PC-9 (cell line): ENCODE measurements at regions not wholly inside any gene's neighbourhood (a gene's known extent, or its start where the extent isn't known, plus 50 kb on each side); places are given as distances from the start of the nearest gene placed in this dataset.

Experiments
- BruUV-seq: library from RNA; stranded (reverse); fragments of 400-500 nt; replicated peaks from 2 replicates; lab custom pipeline; 2021; lab: Mats Ljungman, UMichigan
- CTCF ChIA-PET: fragments of 300-600 bp; sonication (Branson Sonifier 250); formaldehyde crosslinking; loops from one replicate; lab custom pipeline; 2022; ENCODE audit warnings: antibody characterized with exemption; lab: Charles Lee
- POLR2A ChIA-PET: fragments of 300-600 bp; sonication (Branson Sonifier 250); formaldehyde crosslinking; loops from one replicate; lab custom pipeline; 2022; ENCODE audit warnings: antibody characterized with exemption; ENCODE audit not compliant: unreplicated experiment; lab: Charles Lee
- DNase-seq, 2 experiments: peaks; one replicate each; pipeline versions ENCODE4 v3.0.0 to v3.0.0-alpha.2; 2015 to 2022; ENCODE audit warnings: mixed read lengths in 1 of 2
- H2AFZ ChIP-seq: fragments of 200-600 bp; sonication (generic); 2 replicates; pipeline ENCODE4 v1.8.1; 2017; ENCODE audit warnings: antibody characterized with exemption
- H3F3A ChIP-seq: fragments of 200-600 bp; sonication (generic); 2 replicates; pipeline ENCODE4 v1.8.1; 2017; ENCODE audit warnings: antibody characterized with exemption, mild to moderate bottlenecking, low read depth; ENCODE audit not compliant: insufficient read depth
- H3K27ac ChIP-seq: fragments of 200-600 bp; sonication (generic); 2 replicates; pipeline ENCODE4 v1.6.1; 2016; ENCODE audit warnings: mixed run types
- H3K27me3 ChIP-seq: fragments of 200-600 bp; sonication (generic); 2 replicates; pipeline ENCODE4 v1.6.1; 2016; ENCODE audit warnings: low read depth, mixed run types; ENCODE audit not compliant: insufficient read depth
- H3K36me3 ChIP-seq: fragments of 200-600 bp; sonication (generic); 2 replicates; pipeline ENCODE4 v1.6.1; 2016; ENCODE audit warnings: low read depth, mixed run types
- H3K4me1 ChIP-seq: fragments of 200-600 bp; sonication (generic); replicated peaks from 2 replicates; pipeline ENCODE4 v1.6.1; 2016; ENCODE audit warnings: mixed run types; ENCODE audit not compliant: insufficient read depth
- H3K4me2 ChIP-seq: fragments of 200-600 bp; sonication (generic); 2 replicates; pipeline ENCODE4 v1.6.1; 2017; ENCODE audit warnings: mixed run types
- H3K4me3 ChIP-seq: fragments of 200-600 bp; sonication (generic); 2 replicates; pipeline ENCODE4 v1.6.1; 2016; ENCODE audit warnings: mixed run types
- H3K79me2 ChIP-seq: fragments of 200-600 bp; sonication (generic); 2 replicates; pipeline ENCODE4 v1.6.1; 2017; ENCODE audit warnings: low read depth, mixed run types
- H3K9me2 ChIP-seq: fragments of 200-600 bp; sonication (generic); 2 replicates; pipeline ENCODE4 v1.8.1; 2017; ENCODE audit warnings: mild to moderate bottlenecking; ENCODE audit not compliant: insufficient read depth
- H3K9me3 ChIP-seq: fragments of 200-600 bp; sonication (generic); 2 replicates; pipeline ENCODE4 v1.8.1; 2016; ENCODE audit warnings: low read depth; ENCODE audit not compliant: insufficient read depth
- H4K20me1 ChIP-seq: fragments of 200-600 bp; sonication (generic); 2 replicates; pipeline ENCODE4 v1.8.1; 2017; ENCODE audit not compliant: insufficient read depth
- CTCF ChIP-seq: fragments of 200-600 bp; sonication (generic); conservative IDR thresholded peaks from 2 replicates; pipeline ENCODE4 v1.6.1; 2017; ENCODE audit warnings: mixed run types, antibody characterized with exemption, mild to moderate bottlenecking, moderate library complexity
- EZH2 ChIP-seq: fragments of 200-600 bp; sonication (generic); IDR thresholded peaks from 2 replicates; pipeline ENCODE4 v1.8.0; 2017; ENCODE audit warnings: antibody characterized with exemption, low read depth
- intact Hi-C: fragments of 100-400 bp; cut with micrococcal nuclease; formaldehyde crosslinking; loops from one replicate; pipeline ENCODE4 v1.10.0; 2022; ENCODE audit not compliant: unreplicated experiment

GRCh38 chr7:47677093-47677492 is 95.2 kb upstream of the TNS3 start:
- no peaks in the 10 kb centered on the region for H4K20me1 ChIP-seq
- ChIA-PET CTCF (no interaction called here), POLR2A (no interaction called here)

GRCh38 chr7:47672977-47673381 is 91.1 kb upstream of the TNS3 start:
- peaks cover 50% of the 10 kb centered on the region for H3K4me1 ChIP-seq
- BruUV-seq, result no TSS peak
- H3K27me3 ChIP-seq, result no peaks in the 10 kb centered on the region
- H3K9me2 ChIP-seq, result no peaks in the 10 kb centered on the region
- TF ChIP-seq CTCF, result no peak
- TF ChIP-seq EZH2, result no peak
- POLR2A ChIA-PET, result no interaction called here
- peaks cover 12% of the 10 kb centered on the region; the same call in 1 of the 2 replicates for H3K9me3 ChIP-seq
- no peak overlapping the region for H3K4me3 ChIP-seq
- H3K4me2 ChIP-seq, result no peak overlapping the region; the same call in 1 of the 2 replicates
- peaks cover 33% of the 10 kb centered on the region for H3F3A ChIP-seq
- H3K79me2 ChIP-seq, result no peaks in the 10 kb centered on the region
- H4K20me1 ChIP-seq, result no peaks in the 10 kb centered on the region
- no peaks in the 10 kb centered on the region for H3K36me3 ChIP-seq
- peak; percentile 33 to 76 for DNase-seq
- CTCF ChIA-PET, result no interaction called here
- intact Hi-C loops, result no loop called here
- no peak overlapping the region for H2AFZ ChIP-seq
- peak overlapping the region; percentile 22; the same call in 1 of the 2 replicates for H3K27ac ChIP-seq

More at GRCh38 chr7:47677093-47677492, 95.2 kb upstream of the TNS3 start:
- DNase-seq, result no peak
- Histone ChIP-seq H3K27ac (peak overlapping the region; percentile 88), H3F3A (peaks cover 52% of the 10 kb centered on the region), H2AFZ (no peak overlapping the region), H3K4me3 (no peak overlapping the region), H3K27me3 (no peaks in the 10 kb centered on the region), H3K9me2 (no peaks in the 10 kb centered on the region), H3K79me2 (no peaks in the 10 kb centered on the region), H3K36me3 (no peaks in the 10 kb centered on the region), H3K4me2 (0 out of 2 replicates have a peak overlapping the region, but pooled peaks have one; percentile 2), H3K4me1 (peaks cover 64% of the 10 kb centered on the region), H3K9me3 (peaks cover 12% of the 10 kb centered on the region; the same call in 1 of the 2 replicates)
- TF ChIP-seq EZH2 (no peak), CTCF (no peak)
- no TSS peak for BruUV-seq
- intact Hi-C loops, result loop anchor here (1.0 to 2.0 kb wide), 3 partner anchors 72 to 109 kb away; no protein-coding TSS in a partner anchor

GRCh38 chr7:47672271-47672791 is 90.4 kb upstream of the TNS3 start:
- no peaks in the 10 kb centered on the region for H3K36me3 ChIP-seq
- H4K20me1 ChIP-seq, result no peaks in the 10 kb centered on the region
- CTCF ChIA-PET, result no interaction called here
- H3K4me3 ChIP-seq, result no peak overlapping the region
- H3K9me3 ChIP-seq, result peaks cover 10% of the 10 kb centered on the region; the same call in 1 of the 2 replicates
- TF ChIP-seq EZH2, result no peak
- no peak for TF ChIP-seq CTCF
- H3K79me2 ChIP-seq, result no peaks in the 10 kb centered on the region
- POLR2A ChIA-PET, result no interaction called here
- no peaks in the 10 kb centered on the region for H3K9me2 ChIP-seq
- H2AFZ ChIP-seq, result no peak overlapping the region
- H3F3A ChIP-seq, result peaks cover 27% of the 10 kb centered on the region
- H3K27me3 ChIP-seq, result no peaks in the 10 kb centered on the region
- no peak for DNase-seq
- no TSS peak for BruUV-seq
- no peak overlapping the region; the same call in 1 of the 2 replicates for H3K4me2 ChIP-seq
- peak overlapping the region; percentile 22 for H3K27ac ChIP-seq
- intact Hi-C loops, result no loop called here
- peaks cover 44% of the 10 kb centered on the region for H3K4me1 ChIP-seq
